ENCODE measurements at regions not wholly inside any gene's neighbourhood (a gene's known extent, or its start where the extent isn't known, plus 50 kb on each side); places are given as distances from the start of the nearest gene placed in this dataset.

DNA sequence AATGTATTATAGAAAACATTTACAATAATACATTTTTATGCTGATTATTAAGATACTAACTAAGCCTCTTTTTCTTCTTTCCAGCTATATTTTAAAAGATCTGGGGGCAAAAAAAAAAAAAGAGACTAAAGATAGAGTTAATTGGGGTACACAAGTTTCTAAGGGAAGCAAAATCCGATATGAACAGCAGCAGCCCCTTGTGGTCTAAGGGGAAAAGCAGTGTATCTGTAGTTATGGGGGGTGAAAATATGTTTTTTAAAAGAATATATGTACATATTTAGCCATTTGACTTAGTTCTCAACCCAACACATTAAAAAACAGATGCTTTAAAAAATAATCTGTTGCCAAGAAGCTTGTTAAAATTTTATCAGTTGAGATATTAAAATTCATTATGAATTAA is 134.3 kb upstream of the POU5F2 start:
- no peak for TF ChIP-seq RAD21 (IDR thresholded peaks at IDR 0.05; ENCODE audit: low read depth)
- TF ChIP-seq EP300 (IDR thresholded peaks at IDR 0.05; ENCODE audit: borderline replicate concordance) = no peak
- no peak for TF ChIP-seq REST (IDR thresholded peaks at IDR 0.05; ENCODE audit: low read depth)
- TF ChIP-seq, protein P1, sequence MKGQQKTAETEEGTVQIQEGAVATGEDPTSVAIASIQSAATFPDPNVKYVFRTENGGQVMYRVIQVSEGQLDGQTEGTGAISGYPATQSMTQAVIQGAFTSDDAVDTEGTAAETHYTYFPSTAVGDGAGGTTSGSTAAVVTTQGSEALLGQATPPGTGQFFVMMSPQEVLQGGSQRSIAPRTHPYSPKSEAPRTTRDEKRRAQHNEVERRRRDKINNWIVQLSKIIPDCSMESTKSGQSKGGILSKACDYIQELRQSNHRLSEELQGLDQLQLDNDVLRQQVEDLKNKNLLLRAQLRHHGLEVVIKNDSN (IDR thresholded peaks at IDR 0.05) = no peak
- no peak for TF ChIP-seq MAX (IDR thresholded peaks at IDR 0.05)
- TF ChIP-seq TCF12 (IDR thresholded peaks at IDR 0.05; ENCODE audit: low read depth) = no peak
- TF ChIP-seq FOXM1 (IDR thresholded peaks at IDR 0.05; ENCODE audit: borderline replicate concordance, low read depth) = no peak
- no peak for TF ChIP-seq ZBTB7A (IDR thresholded peaks at IDR 0.05; ENCODE audit: low read depth)
- no peak for TF ChIP-seq EGR1 (IDR thresholded peaks at IDR 0.05)
